ENCODE measurements at regions not wholly inside any gene's neighbourhood (a gene's known extent, or its start where the extent isn't known, plus 50 kb on each side); places are given as distances from the start of the nearest gene placed in this dataset.

- H2AFZ ChIP-seq (ENCODE audit: control insufficient read depth, low read depth, low read length), result no peak overlapping the region
- H3K27me3 ChIP-seq (replicated peaks in 1 of 2; ENCODE audit: control insufficient read depth in 2 of 2, insufficient read depth in 2 of 2, low read length in 1 of 2), result no peaks in the 10 kb centered on the region
- no peak overlapping the region for H3K4me3 ChIP-seq
- BruUV-seq (replicated peaks), result no TSS peak
- DNase-seq (ENCODE audit: low read depth, low spot score) (no peak), FAIRE-seq (no peak), ATAC-seq (no peak)
- no peak overlapping the region for H3K27ac ChIP-seq (ENCODE audit: control insufficient read depth, insufficient read depth)
- no peak overlapping the region for H3K4me2 ChIP-seq (ENCODE audit: control insufficient read depth, insufficient read depth)
- in situ Hi-C loops (cut with MboI) (no loop called here), intact Hi-C loops (cut with micrococcal nuclease; ENCODE audit: unreplicated experiment) (no loop called here)
- ChIA-PET RAD21 (ENCODE audit: unreplicated experiment) (no interaction called here), POLR2A (no interaction called here), SMC1A (ENCODE audit: uncharacterized antibody, unreplicated experiment) (no interaction called here), CTCF (interaction anchor here (1.4 kb wide), 1 partner anchor 20 kb away, joined by 3 read pairs; no protein-coding TSS in a partner anchor)
- no peaks in the 10 kb centered on the region for H3K4me1 ChIP-seq (ENCODE audit: control insufficient read depth, insufficient read depth, low read length)
- no peaks in the 10 kb centered on the region for H3K36me3 ChIP-seq (ENCODE audit: control insufficient read depth in 2 of 2, insufficient read depth in 2 of 2, low read length in 1 of 2)
- H4K20me1 ChIP-seq (ENCODE audit: control insufficient read depth, insufficient read depth), result no peaks in the 10 kb centered on the region
- no peaks in the 10 kb centered on the region for H3K9me3 ChIP-seq (replicated peaks; ENCODE audit: control insufficient read depth, insufficient read depth, low read length)
- no peak overlapping the region for H3K9ac ChIP-seq (ENCODE audit: control insufficient read depth, insufficient read depth, low read length)
- no peaks in the 10 kb centered on the region for H3K79me2 ChIP-seq (ENCODE audit: control insufficient read depth, insufficient read depth, low read length)
- WGBS (ENCODE audit: insufficient coverage, insufficient replicate concordance, low lambda C conversion rate, missing lambda C conversion rate), result 33% methylated on average over 3 of the region's 3 CpGs
- TF ChIP-seq ZNF687 (IDR thresholded peaks at IDR 0.05), result no peak
- TF ChIP-seq PBX3 (IDR thresholded peaks at IDR 0.05; ENCODE audit: insufficient replicate concordance, low read depth, low read length), result no peak
- TF ChIP-seq CBFB (IDR thresholded peaks at IDR 0.05; ENCODE audit: low read depth), result no peak
- TF ChIP-seq IRF3 (IDR thresholded peaks at IDR 0.05), result no peak
- no peak for TF ChIP-seq RUNX3 (IDR thresholded peaks at IDR 0.05; ENCODE audit: low read length)
- TF ChIP-seq GABPA (IDR thresholded peaks at IDR 0.05; ENCODE audit: low read depth), result no peak
- no peak for TF ChIP-seq PAX8 (IDR thresholded peaks at IDR 0.05)
- TF ChIP-seq ESRRA (IDR thresholded peaks at IDR 0.05; ENCODE audit: low read length), result no peak
- no peak for TF ChIP-seq IKZF2 (IDR thresholded peaks at IDR 0.05)
- no peak for TF ChIP-seq EZH2 (IDR thresholded peaks at IDR 0.05; ENCODE audit: borderline replicate concordance, control insufficient read depth, low read depth, low read length)
- TF ChIP-seq POLR2AphosphoS5 (IDR thresholded peaks at IDR 0.05; ENCODE audit: low read length), result no peak
- no peak for TF ChIP-seq IKZF1 (conservative IDR thresholded peaks at IDR 0.05)
- no peak for TF ChIP-seq NR2C1 (IDR thresholded peaks at IDR 0.05)
- no peak for TF ChIP-seq HDAC2 (IDR thresholded peaks at IDR 0.05)
- TF ChIP-seq REST (IDR thresholded peaks at IDR 0.05; ENCODE audit: low read depth, low read length), result no peak
- TF ChIP-seq SIN3A (IDR thresholded peaks at IDR 0.05; ENCODE audit: low read depth, low read length), result no peak
- no peak for TF ChIP-seq STAT3 (IDR thresholded peaks at IDR 0.05; ENCODE audit: low read depth, low read length)
Observed at GRCh38 chr2:121140734-121141133, 144.3 kb downstream of the TFCP2L1 start.
